ENCODE measurements at regions not wholly inside any gene's neighbourhood (a gene's known extent, or its start where the extent isn't known, plus 50 kb on each side); places are given as distances from the start of the nearest gene placed in this dataset.
A peak's percentile ranks its signal among the peaks of the same experiment; 100 is the strongest.

GRCh38 chr18:46423226-46423805, 233.7 kb downstream of the LOXHD1 start:
- POLR2A ChIA-PET = no interaction called here
- no peak overlapping the region for H3K4me3 Mint-ChIP-seq
- TF ChIP-seq STAT6 (CRISPR knock-in tag; conservative IDR thresholded peaks at IDR 0.05; ENCODE audit: low read depth) (no peak), SMAD4 (CRISPR knock-in tag; IDR thresholded peaks at IDR 0.05) (no peak), TEAD1 (CRISPR knock-in tag; IDR thresholded peaks at IDR 0.05) (no peak), ATF6 (CRISPR knock-in tag; IDR thresholded peaks at IDR 0.05) (no peak), GABPB1 (CRISPR knock-in tag; IDR thresholded peaks at IDR 0.05) (no peak), ZMAT4 (CRISPR knock-in tag; IDR thresholded peaks at IDR 0.05) (no peak), FOXP4 (CRISPR knock-in tag; IDR thresholded peaks at IDR 0.05) (no peak), NFATC4 (CRISPR knock-in tag; IDR thresholded peaks at IDR 0.05) (no peak), FOXK1 (CRISPR knock-in tag; IDR thresholded peaks at IDR 0.05) (no peak), USF1 (CRISPR knock-in tag; IDR thresholded peaks at IDR 0.05) (no peak)
- CTCF ChIA-PET = no interaction called here
- no peak overlapping the region for H3K27ac Mint-ChIP-seq
- H3K27me3 Mint-ChIP-seq (ENCODE audit: low read depth) = no peaks in the 10 kb centered on the region
- peaks cover 37% of the 10 kb centered on the region for H3K4me1 Mint-ChIP-seq
- no peak for ATAC-seq
- no peak for DNase-seq (ENCODE audit: low spot score)
- no peaks in the 10 kb centered on the region for H3K9me3 Mint-ChIP-seq
- H3K36me3 Mint-ChIP-seq = no peaks in the 10 kb centered on the region

GRCh38 chr18:46424898-46425297, 232.1 kb downstream of the LOXHD1 start:
- peak; percentile 58 for DNase-seq (ENCODE audit: low spot score)
- Mint-ChIP-seq H3K4me3 (no peak overlapping the region), H3K4me1 (peaks cover 24% of the 10 kb centered on the region), H3K27me3 (ENCODE audit: low read depth) (no peaks in the 10 kb centered on the region), H3K9me3 (no peaks in the 10 kb centered on the region), H3K27ac (no peak overlapping the region), H3K36me3 (no peaks in the 10 kb centered on the region)
- POLR2A ChIA-PET = interaction anchor here (0.5 to 1.0 kb wide), 2 partner anchors 21 to 37 kb away, joined by 3 read pairs; no protein-coding TSS in a partner anchor
- ATAC-seq = peak; percentile 95
- CTCF ChIA-PET = interaction anchor here (0.6 to 1.6 kb wide), 11 partner anchors 10 to 233 kb away, joined by 3 to 6 read pairs (median 3); no protein-coding TSS in a partner anchor
- TF ChIP-seq RELA (CRISPR knock-in tag; IDR thresholded peaks at IDR 0.05; ENCODE audit: borderline replicate concordance) (no peak), ZNF232 (CRISPR knock-in tag; IDR thresholded peaks at IDR 0.05) (no peak), NR1H2 (CRISPR knock-in tag; IDR thresholded peaks at IDR 0.05) (no peak), PREB (CRISPR knock-in tag; IDR thresholded peaks at IDR 0.05; ENCODE audit: borderline replicate concordance) (no peak), HMGXB4 (CRISPR knock-in tag; IDR thresholded peaks at IDR 0.05) (no peak), PRDM15 (CRISPR knock-in tag; IDR thresholded peaks at IDR 0.05) (no peak), KAT7 (CRISPR knock-in tag; IDR thresholded peaks at IDR 0.05; ENCODE audit: borderline replicate concordance) (0 out of 2 replicates have a peak, but pooled peaks have one; percentile 39), CDX4 (CRISPR knock-in tag; IDR thresholded peaks at IDR 0.05; ENCODE audit: borderline replicate concordance) (no peak), CREB1 (CRISPR knock-in tag; IDR thresholded peaks at IDR 0.05) (no peak)
